GM11168 (cell line): ENCODE measurements at regions not wholly inside any gene's neighbourhood (a gene's known extent, or its start where the extent isn't known, plus 50 kb on each side); places are given as distances from the start of the nearest gene placed in this dataset.
"Not testable (repeated sequence)": the region's sequence is repeated elsewhere in the genome, so short reads cannot be mapped to it uniquely, and the experiment has no call there.

Source experiments
- in situ Hi-C: fragments of 300-500 bp; cut with MboI; formaldehyde crosslinking; loops from one replicate; pipeline ENCODE4 v1.12.0; 2022; ENCODE audit warnings: low sequenced_read_pairs; ENCODE audit not compliant: unreplicated experiment

- in situ Hi-C loops, result no loop called here
Measured at GRCh38 chr6:169932491-169932890, 181.1 kb downstream of the ERMARD start.

DNA sequence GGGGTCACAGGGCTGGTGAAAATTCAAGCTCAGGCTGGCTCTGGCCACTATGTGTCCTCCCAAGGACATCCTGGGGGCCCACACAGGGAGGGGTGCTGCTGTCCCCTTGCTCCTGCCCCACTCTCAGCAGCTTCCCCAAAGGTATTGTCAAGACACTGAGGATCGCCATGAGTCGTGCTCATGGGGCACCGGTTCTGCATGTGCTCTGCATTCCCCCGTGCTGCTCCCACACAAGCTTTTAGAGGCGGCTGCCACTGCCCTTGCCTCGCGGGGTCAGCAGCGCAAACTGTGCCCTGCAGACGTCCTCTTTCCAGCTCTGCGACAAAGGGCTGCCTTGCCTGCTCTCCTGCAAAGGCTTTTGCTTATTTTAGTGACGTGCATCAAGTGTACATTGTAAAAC is 179.8 kb downstream of the ERMARD start:
- in situ Hi-C loops, result no loop called here

GRCh38 chr6:169930799-169931198 is 179.4 kb downstream of the ERMARD start:
- in situ Hi-C loops, result no loop called here

- in situ Hi-C loops, result no loop called here
Measured at GRCh38 chr6:169927711-169928110, 176.3 kb downstream of the ERMARD start.

GRCh38 chr6:169926617-169927417 is 175.4 kb downstream of the ERMARD start:
- in situ Hi-C loops, result no loop called here

- in situ Hi-C loops, result no loop called here
Measured at GRCh38 chr6:169923468-169924464, 172.3 kb downstream of the ERMARD start.

- in situ Hi-C loops, result no loop called here
Measured at GRCh38 chr6:169921853-169922824, 170.7 kb downstream of the ERMARD start.

DNA sequence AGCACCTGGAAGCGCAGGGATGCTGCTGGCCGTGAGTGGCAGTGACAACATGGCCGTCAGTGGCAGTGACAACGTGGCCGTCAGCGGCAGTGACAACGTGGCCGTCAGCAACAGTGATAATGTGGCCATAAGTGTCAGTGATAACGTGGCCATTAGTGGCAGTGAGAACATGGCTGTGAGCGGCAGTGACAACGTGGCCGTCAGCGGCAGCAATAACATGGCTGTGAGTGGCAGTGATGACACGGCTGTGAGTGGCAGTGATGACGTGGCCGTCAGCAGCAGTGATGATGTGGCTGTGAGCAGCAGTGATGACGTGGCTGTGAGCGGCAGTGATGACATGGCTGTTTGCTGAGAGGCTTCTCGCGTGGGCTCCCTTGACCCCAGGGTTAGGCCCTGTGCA is 169.8 kb downstream of the ERMARD start:
- in situ Hi-C loops, result no loop called here

GRCh38 chr6:169920359-169921020 is 169.1 kb downstream of the ERMARD start:
- in situ Hi-C loops, result no loop called here

DNA sequence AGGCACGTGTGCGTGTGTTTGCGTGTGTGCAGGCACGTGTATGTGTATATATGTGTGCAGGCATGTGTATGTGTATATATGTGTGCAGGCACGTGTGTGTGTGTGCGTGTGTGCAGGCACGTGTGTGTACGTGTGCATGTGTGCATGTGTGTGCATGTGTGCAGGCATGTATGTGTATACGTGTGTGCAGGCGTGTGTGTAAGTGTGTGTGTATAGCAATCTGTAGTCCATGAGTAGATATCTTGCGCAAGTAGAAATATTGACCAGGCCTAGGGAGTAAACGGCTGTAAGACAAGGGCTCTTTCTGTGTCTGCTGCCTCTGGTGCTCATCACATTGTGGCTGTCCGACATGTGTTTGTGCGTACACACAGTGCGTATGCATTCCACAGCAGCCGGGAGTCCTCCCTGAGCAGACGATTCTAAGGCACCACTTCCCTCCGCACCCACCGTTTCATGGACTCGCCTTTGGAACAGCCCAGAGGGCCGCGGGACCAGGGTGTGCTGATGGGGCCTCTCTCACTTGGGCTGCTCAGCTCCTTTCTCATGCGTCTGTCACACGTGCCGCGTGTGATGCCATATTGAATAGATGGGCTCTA is 167.6 kb downstream of the ERMARD start:
- in situ Hi-C loops, result no loop called here

GRCh38 chr6:169918239-169918953 is 167.0 kb downstream of the ERMARD start:
- in situ Hi-C loops, result no loop called here

DNA sequence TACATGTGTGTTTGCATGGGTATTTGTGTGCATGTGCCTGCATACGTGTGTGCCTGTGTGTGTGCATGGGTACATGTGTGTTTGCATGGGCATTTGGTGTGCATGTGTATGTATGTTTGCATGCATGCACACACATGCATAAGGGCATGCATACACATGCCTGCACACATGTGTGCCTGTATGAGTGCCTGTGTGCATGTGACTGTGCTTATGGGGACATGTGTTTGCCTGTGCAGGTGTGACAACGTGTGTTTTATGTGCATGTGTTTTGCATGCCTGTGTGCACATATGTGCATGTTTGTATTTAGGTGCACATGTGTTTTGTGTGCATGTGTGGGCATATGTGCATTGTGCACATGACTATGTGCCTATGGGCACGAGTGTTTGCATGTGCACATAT is 165.7 kb downstream of the ERMARD start:
- in situ Hi-C loops, result no loop called here

DNA sequence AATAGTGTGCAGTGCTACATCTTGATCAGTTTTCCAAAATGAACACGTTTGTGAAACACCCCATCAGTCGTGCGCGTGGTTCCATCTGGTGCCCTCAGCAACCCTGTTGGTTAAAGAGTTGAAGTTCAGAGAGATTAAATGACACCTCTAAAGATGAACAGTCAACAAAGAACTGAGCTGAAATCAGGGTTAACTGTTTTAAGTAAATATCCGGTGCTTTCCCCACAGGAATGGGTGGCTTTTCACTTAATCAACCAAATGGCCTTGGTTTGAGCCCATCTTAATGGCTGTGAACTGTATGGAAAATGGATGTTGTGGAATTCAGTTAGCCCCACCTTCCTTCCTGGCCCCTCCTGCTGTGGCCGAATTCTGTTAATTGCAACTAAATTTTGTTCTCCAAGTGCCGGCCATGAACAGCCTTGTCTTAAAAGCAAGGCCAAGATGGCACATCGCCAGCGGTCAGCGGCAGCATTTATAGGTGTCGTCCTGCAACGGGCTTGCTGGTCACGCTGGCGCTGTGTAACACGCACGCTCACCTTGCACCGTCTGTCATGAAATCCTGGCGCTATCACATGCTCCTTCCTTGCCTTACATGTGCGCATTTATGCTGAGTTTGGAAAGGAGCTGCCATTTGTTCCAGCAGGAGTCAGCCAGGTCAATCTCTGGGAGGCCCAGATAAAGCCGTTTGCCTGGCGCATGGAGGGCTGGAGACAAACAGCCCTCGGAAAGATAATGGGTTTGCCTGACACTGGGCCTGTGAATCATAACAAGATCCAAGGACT is 164.5 kb downstream of the ERMARD start:
- in situ Hi-C loops, result no loop called here

GRCh38 chr6:169913745-169914144 is 162.3 kb downstream of the ERMARD start:
- in situ Hi-C loops, result not testable (repeated sequence)

DNA sequence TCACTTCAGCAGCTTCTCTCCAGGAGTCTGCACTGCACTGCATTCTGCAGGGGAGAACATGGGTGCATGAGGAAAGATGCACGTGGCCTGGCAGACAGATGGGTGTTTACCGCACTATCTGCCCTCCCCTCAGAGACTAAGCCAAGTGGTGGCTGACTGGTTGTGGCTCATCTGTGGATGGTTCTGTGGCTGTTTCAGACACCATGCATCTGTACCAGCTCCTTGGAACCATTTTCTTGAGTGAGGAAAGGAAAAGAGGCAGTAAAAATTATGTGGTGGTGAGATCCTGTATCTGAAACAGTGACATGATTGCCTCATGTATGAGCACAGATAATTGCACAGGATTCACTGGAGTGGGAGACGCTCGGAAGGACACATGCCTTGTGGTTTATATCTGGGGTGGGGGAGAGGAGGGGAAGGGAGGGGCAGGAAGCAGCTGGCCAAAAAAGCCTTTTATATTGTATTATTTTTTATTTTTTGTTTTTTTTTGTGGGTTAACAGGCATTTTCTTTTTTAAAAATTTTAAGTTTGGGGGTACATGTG is 161.7 kb downstream of the ERMARD start:
- in situ Hi-C loops, result no loop called here

GRCh38 chr6:169912266-169913095 is 161.1 kb downstream of the ERMARD start:
- in situ Hi-C loops, result no loop called here
